Fibroblast of skin of abdomen (primary cell): ENCODE measurements at regions not wholly inside any gene's neighbourhood (a gene's known extent, or its start where the extent isn't known, plus 50 kb on each side); places are given as distances from the start of the nearest gene placed in this dataset.
"Not testable (repeated sequence)": the region's sequence is repeated elsewhere in the genome, so short reads cannot be mapped to it uniquely, and the experiment has no call there.

Experiments used
- DNase-seq: peaks from one replicate; pipeline ENCODE4 v3.0.0-alpha.2; 2013

- DNase-seq: not testable (repeated sequence)
Measured at GRCh38 chr9:2279138-2279537, 264.0 kb downstream of the SMARCA2 start.

DNA sequence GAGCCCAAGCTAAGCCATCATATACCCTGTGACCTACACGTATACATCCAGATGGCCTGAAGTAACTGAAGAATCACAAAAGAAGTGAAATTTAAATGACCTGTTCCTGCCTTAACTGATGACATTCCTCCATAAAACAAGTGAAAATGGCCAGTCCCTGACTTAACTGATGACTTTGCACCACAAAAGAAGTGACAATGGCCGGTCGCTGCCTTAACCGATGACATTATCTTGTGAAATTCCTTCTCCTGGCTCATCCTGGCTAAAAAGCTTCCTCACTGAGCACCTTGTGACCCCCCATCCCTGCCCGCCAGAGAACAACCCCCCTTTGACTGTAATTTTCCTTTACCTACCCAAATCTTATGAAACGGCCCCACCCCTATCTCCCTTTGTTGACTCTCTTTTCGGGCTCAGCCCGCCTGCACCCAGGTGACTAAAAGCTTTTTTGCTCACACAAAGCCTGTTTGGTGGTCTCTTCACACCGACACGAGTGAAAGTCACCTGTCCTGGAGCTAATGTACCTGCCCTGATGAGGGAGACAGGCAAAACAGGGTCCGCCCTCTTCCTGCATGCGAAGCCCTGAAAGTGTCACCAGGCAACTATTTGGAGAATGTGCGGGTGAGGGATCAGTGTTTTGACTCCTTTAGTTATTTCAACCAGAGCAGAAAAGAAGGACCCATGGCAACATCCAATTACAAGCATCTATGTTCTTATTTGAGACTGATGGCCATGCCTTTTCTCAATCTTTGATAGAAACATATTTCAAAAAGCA lies 266.1 kb downstream of the SMARCA2 start:
- peak; percentile 20 for DNase-seq

DNA sequence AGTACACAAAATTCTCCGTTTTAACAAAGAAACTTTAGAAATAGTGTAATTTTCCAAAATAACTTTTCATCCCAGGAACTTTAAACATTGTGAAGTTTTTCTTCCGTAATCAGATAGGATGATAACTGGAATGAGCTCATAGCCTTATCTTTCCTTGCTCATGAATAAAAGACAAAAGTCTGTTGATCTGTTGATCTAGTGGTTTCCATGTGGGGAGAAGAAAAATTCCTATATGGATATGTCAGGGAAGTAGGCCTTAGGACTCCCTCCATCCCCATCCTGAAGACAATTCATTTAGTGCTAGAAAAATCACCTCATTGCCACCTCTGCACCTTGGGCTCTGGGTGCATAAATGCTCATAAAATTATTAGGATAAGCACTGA lies 266.6 kb downstream of the SMARCA2 start:
- DNase-seq: no peak

DNA sequence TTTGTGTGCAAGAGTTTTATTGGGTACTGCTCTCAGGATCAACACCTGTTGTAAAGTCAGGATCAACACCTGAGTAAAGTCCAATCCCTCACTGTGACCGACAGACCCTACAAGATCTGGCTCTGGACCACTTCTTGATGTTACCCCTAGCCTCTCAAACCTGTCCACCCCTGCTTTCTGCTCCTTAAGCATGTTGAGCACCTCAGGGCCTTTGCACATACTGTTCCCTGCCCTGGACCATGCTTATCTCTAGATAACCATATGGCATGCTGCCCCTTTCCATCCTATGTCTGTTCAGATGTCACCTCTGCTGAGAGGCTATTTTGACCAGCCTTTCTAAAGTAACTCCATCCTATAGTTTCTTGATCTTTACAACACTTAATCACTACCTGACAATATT lies 269.6 kb downstream of the SMARCA2 start:
- no peak for DNase-seq

GRCh38 chr9:2285416-2286332 lies 270.5 kb downstream of the SMARCA2 start:
- DNase-seq: no peak

- no peak for DNase-seq
Measured at GRCh38 chr9:2286333-2286705, 271.2 kb downstream of the SMARCA2 start.

GRCh38 chr9:2286825-2287455 lies 271.8 kb downstream of the SMARCA2 start:
- no peak for DNase-seq

- no peak for DNase-seq
Measured at GRCh38 chr9:2288309-2288708, 273.2 kb downstream of the SMARCA2 start.

GRCh38 chr9:2289263-2289662 lies 274.1 kb downstream of the SMARCA2 start:
- DNase-seq: no peak

- no peak for DNase-seq
Measured at GRCh38 chr9:2290382-2290781, 275.2 kb downstream of the SMARCA2 start.

- no peak for DNase-seq
Measured at GRCh38 chr9:2291980-2292704, 277.0 kb downstream of the SMARCA2 start.

DNA sequence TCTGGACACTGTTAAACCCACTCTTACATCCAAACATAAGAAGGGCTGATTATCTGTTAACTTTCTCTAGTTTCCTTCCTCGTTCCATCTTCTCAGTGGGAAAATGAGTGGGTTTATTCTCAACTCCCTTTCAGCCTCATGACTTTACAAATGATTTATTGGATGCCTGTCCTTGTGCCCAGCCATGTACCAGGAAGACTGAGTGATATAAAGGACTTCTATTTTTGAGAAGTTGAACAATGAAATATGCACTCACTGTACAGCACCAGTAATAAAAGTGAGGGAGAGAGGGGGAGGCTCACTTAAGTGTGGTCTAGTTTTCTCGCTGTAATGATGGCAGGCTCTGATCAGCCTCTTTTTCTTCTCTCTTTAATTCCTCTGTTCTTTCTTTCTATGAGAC lies 277.6 kb downstream of the SMARCA2 start:
- DNase-seq: no peak

DNA sequence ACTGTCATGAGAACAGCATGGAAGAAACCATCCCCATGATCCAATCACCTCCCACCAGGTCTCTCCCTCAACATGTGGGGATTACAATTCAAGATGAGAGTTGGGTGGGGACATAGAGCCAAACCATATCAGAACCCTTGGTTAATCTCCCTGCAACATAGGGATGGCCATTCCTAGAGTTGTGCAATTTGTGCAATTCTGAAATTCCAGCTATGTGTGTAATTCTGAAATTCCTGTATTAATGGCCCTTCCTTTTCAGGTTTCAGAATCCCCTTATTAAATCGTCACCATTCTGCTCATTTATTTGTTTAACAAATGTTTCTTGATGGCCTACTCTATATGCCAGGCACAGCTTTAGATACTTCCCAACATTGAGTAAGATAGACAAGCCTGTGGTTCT lies 282.6 kb downstream of the SMARCA2 start:
- DNase-seq: peak; percentile 5

GRCh38 chr9:2298217-2298616 lies 283.1 kb downstream of the SMARCA2 start:
- no peak for DNase-seq

DNA sequence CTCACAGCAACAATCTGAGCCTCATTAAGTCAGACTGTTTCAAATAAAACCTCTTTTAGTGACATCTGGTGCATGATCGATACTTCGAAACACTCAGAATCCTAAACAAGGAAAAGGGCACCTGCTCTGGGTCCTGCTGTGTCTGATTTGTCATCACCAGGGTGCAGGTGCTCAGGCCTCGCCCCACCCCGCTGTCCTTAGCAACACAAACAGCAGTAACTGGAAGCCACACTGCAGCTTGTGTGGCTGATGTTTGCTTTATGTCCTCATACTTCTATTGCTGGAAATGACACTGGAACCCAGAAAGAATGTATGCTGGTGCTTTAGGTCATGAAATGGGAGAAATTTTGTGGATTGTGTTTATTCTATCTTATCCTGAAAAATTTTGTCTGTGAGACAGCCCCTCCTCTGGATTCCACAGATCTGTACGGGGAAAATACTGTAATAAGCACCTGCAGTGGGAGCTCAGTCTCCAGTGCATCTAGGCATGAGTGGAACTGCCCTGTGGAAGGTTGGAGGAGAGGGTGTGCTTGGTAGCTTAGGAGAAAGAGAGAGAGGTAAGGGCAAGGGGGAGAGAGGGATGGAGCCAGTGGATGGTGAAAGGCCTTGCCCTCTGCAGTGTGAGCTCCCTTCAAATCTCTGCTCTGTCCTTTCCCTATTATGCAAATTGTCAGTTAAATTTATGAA lies 284.2 kb downstream of the SMARCA2 start:
- DNase-seq: no peak

- DNase-seq: no peak
Measured at GRCh38 chr9:2299843-2300205, 284.7 kb downstream of the SMARCA2 start.

DNA sequence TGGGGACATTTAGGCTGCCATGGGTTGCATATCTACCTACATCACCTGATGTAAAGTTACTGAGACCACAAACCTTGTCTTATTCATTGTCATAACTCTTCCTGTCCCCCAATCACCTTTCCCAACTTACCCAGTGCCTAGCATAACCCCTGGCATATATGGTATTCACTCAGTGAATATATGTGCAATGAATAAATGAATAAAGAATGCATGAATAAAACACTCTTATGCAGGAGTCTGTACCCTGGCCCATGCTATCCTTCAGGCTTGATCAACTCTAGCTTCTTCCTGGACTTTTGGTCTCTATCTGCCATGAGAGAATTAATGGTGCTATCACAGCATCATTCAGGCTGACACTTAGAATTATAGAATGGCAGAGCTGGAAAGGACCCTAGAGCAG lies 285.2 kb downstream of the SMARCA2 start:
- DNase-seq: no peak

DNA sequence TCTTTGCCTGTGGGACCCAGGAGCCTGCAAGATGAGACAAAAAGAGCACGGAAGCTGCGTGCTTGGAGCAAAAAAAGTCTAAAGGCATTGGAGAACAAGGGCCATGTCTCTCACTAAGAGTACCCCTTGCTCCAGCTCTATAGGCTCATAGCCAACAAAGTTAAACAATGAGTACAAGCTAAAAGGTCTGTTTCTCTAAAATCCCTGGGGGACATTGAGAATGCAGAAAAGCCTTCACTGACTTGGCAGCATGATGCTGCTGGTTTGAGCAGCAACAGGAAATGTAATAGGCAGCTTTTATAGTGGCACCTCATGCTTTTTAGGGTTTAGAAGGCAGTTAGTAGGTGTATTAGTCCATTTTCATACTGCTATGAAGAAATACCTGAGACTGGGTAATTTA lies 287.5 kb downstream of the SMARCA2 start:
- no peak for DNase-seq

GRCh38 chr9:2303056-2303455 lies 287.9 kb downstream of the SMARCA2 start:
- no peak for DNase-seq

DNA sequence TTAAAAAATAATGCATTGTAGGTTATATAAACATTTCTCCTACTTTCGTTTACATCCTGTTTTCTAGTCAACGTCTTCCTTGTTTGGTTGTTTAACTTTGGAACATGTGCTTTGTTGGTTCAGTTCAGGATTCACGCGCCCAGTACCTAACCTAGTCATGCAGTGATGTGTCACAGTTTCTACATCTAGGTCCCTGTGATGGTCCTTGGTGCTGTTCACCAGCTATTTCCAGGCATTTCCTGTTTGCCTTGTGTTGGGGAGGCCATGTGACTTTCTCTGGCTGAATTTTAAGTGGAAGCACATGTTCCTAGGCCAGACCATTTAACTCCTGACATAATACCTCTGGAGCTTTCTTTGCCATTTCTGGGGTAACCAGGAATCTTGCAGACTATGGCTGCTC lies 292.3 kb downstream of the SMARCA2 start:
- peak; percentile 76 for DNase-seq

GRCh38 chr9:2311920-2312319 lies 296.8 kb downstream of the SMARCA2 start:
- DNase-seq: no peak

DNA sequence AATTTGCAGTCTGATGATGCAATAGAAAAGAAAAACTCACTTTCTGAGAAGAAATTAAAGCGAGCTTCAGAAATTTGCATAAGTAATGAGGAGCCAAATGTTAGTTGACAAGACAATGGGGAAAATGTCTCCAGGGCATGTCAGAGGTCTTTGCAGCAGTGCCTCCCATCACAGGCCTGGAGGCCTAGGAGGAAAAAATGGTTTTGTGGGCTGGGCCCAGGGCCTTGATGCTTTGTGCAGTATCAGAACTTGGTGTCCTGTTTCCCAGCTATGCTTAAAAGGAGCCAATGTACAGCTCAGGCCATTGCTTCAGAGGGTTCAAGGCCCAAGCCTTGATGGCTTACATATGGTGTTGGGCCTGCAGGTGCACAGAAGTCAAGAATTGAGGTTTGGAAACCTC lies 298.4 kb downstream of the SMARCA2 start:
- DNase-seq: no peak
